HepG2 (cell line): ENCODE measurements at regions not wholly inside any gene's neighbourhood (a gene's known extent, or its start where the extent isn't known, plus 50 kb on each side); places are given as distances from the start of the nearest gene placed in this dataset.

Experiments used
- ATAC-seq: fragments of 200-7000 bp; cut with Tn5 transposase; 3 replicates; pipeline ENCODE4 v1.9.1; 2020; ENCODE audit warnings: mild to moderate bottlenecking, moderate library complexity
- BruUV-seq: library from RNA; stranded (reverse); fragments of 400-500 nt; replicated peaks from 2 replicates; lab custom pipeline; 2021; lab: Mats Ljungman, UMichigan
- CTCF ChIA-PET: fragments of 300-600 bp; formaldehyde crosslinking; extraction: SDS; loops from one replicate; lab custom pipeline; 2021; ENCODE audit warnings: low total read pairs, inconsistent platforms, low intra/inter-chr PET ratio; lab: Yijun Ruan, JAX
- POLR2A ChIA-PET: fragments of 350-600 bp; sonication (Branson Sonifier 250); formaldehyde crosslinking; loops from one replicate; lab custom pipeline; 2020; ENCODE audit warnings: antibody characterized with exemption, inconsistent platforms; lab: Yijun Ruan, JAX
- DNase-seq: peaks from one replicate; pipeline ENCODE4 v3.0.0-alpha.2; 2015; ENCODE audit warnings: low spot score
- FAIRE-seq: peaks from 3 replicates; lab custom pipeline; 2011; peaks lifted over from hg19 to GRCh38; lab: Jason Lieb, UNC
- H2AFZ ChIP-seq: one replicate; pipeline ENCODE4 v1.6.1; 2011; ENCODE audit warnings: low read length, inconsistent platforms
- H3K27ac ChIP-seq: fragments of 300-600 bp; 3 replicates; pipeline ENCODE4 v1.8.0; 2011; ENCODE audit warnings: mixed run types, mild to moderate bottlenecking, mixed read lengths, low read length, inconsistent platforms; ENCODE audit not compliant: insufficient read depth; ENCODE audit errors: extremely low read length
- H3K27me3 ChIP-seq, 2 experiments: fragments of 200-600 bp in 1 of 2; 2 replicates in 1 of 2; 3 replicates in 1 of 2; pipeline versions ENCODE4 v1.6.0 to v1.8.0; 2011; ENCODE audit warnings: low read length in 2 of 2, mild to moderate bottlenecking in 2 of 2, moderate library complexity in 2 of 2, inconsistent platforms in 1 of 2; ENCODE audit not compliant: insufficient read depth in 2 of 2, control insufficient read depth in 1 of 2
- H3K36me3 ChIP-seq, 2 experiments: fragments of 200-600 bp in 1 of 2; replicated peaks in 1 of 2; 2 replicates in 1 of 2; 3 replicates in 1 of 2; pipeline versions ENCODE4 v1.5.1 to v1.8.0; 2011; ENCODE audit warnings: low read length in 2 of 2, inconsistent platforms in 1 of 2; ENCODE audit not compliant: insufficient read depth in 2 of 2, control insufficient read depth in 1 of 2
- H3K4me1 ChIP-seq: 2 replicates; pipeline ENCODE4 v1.5.1; 2012; ENCODE audit warnings: low read length, inconsistent platforms; ENCODE audit not compliant: insufficient read depth
- H3K4me2 ChIP-seq: 2 replicates; pipeline ENCODE4 v1.6.0; 2011; ENCODE audit warnings: low read depth, low read length, inconsistent platforms
- H3K4me3 ChIP-seq, 3 experiments: fragments of 200-600 bp in 1 of 3; sonication (generic), shearing (Covaris generic) in 1 of 3; replicated peaks in 1 of 3; 2 replicates each; pipeline ENCODE4 v1.5.1; 2011 to 2016; ENCODE audit warnings: low read length in 3 of 3, inconsistent platforms in 2 of 3, low read depth in 2 of 3, mild to moderate bottlenecking in 2 of 3, control low read depth in 1 of 3, mixed read lengths in 1 of 3; ENCODE audit not compliant: insufficient read depth in 1 of 3
- H3K79me2 ChIP-seq: one replicate; pipeline ENCODE4 v1.6.1; 2011; ENCODE audit warnings: low read length, inconsistent platforms; ENCODE audit not compliant: insufficient read depth
- H3K9ac ChIP-seq: 2 replicates; pipeline ENCODE4 v1.6.0; 2011; ENCODE audit warnings: mild to moderate bottlenecking, low read depth, low read length, inconsistent platforms; ENCODE audit not compliant: insufficient read depth
- H3K9me3 ChIP-seq: 2 replicates; pipeline ENCODE4 v1.5.1; 2012; ENCODE audit warnings: mild to moderate bottlenecking, low read length
- H4K20me1 ChIP-seq: 2 replicates; pipeline ENCODE4 v1.6.0; 2011; ENCODE audit warnings: inconsistent platforms, mild to moderate bottlenecking, low read length, moderate library complexity; ENCODE audit not compliant: insufficient read depth
- MEIS2 ChIP-seq: sonication (generic); formaldehyde crosslinking; IDR thresholded peaks from 2 replicates; pipeline ENCODE4 v1.9.0; 2021; ENCODE audit warnings: mild to moderate bottlenecking, missing genetic modification reagents
- RFXANK ChIP-seq: IDR thresholded peaks from 2 replicates; pipeline ENCODE4 v1.6.1; 2016
- ZKSCAN5 ChIP-seq: sonication (generic); formaldehyde crosslinking; IDR thresholded peaks from 2 replicates; pipeline ENCODE4 v1.5.1; 2020; ENCODE audit warnings: mild to moderate bottlenecking, missing genetic modification reagents
- ZNF737 ChIP-seq: sonication (generic); formaldehyde crosslinking; IDR thresholded peaks from 2 replicates; pipeline ENCODE4 v1.5.0; 2020; ENCODE audit warnings: missing genetic modification reagents, mild to moderate bottlenecking, borderline replicate concordance
- ZNF775 ChIP-seq: sonication (generic); formaldehyde crosslinking; IDR thresholded peaks from 2 replicates; pipeline ENCODE4 v1.4.0; 2020; ENCODE audit warnings: missing genetic modification reagents, mild to moderate bottlenecking, moderate library complexity, borderline replicate concordance
- ZNF891 ChIP-seq: sonication (generic); formaldehyde crosslinking; IDR thresholded peaks from 2 replicates; pipeline ENCODE4 v1.5.0; 2020; ENCODE audit warnings: mild to moderate bottlenecking, missing genetic modification reagents
- WGBS: methylation state at CpG from one replicate; pipeline ENCODE4 v1.1.6; 2017; ENCODE audit warnings: low lambda C conversion rate; 5-methylcytosine and 5-hydroxymethylcytosine counted together
- in situ Hi-C: cut with HindIII; loops from 2 replicates; pipeline ENCODE4 v1.10.0; 2017; ENCODE audit warnings: low pct_unique_long_range_greater_than_20kb; ENCODE audit not compliant: extremely low pct_ligation_motif_present
- intact Hi-C: fragments of 100-400 bp; cut with micrococcal nuclease; formaldehyde crosslinking; loops from one replicate; pipeline ENCODE4 v1.10.0; 2022; ENCODE audit not compliant: unreplicated experiment
- TF ChIP-seq, protein P1 (sequence below): sonication (generic); formaldehyde crosslinking; IDR thresholded peaks from 2 replicates; pipeline ENCODE4 v1.5.0; 2020; ENCODE audit warnings: mild to moderate bottlenecking, missing genetic modification reagents
- TF ChIP-seq, protein P2 (sequence below): sonication (generic); formaldehyde crosslinking; IDR thresholded peaks from 2 replicates; pipeline ENCODE4 v1.4.0; 2020; ENCODE audit warnings: mild to moderate bottlenecking, missing genetic modification reagents

DNA sequence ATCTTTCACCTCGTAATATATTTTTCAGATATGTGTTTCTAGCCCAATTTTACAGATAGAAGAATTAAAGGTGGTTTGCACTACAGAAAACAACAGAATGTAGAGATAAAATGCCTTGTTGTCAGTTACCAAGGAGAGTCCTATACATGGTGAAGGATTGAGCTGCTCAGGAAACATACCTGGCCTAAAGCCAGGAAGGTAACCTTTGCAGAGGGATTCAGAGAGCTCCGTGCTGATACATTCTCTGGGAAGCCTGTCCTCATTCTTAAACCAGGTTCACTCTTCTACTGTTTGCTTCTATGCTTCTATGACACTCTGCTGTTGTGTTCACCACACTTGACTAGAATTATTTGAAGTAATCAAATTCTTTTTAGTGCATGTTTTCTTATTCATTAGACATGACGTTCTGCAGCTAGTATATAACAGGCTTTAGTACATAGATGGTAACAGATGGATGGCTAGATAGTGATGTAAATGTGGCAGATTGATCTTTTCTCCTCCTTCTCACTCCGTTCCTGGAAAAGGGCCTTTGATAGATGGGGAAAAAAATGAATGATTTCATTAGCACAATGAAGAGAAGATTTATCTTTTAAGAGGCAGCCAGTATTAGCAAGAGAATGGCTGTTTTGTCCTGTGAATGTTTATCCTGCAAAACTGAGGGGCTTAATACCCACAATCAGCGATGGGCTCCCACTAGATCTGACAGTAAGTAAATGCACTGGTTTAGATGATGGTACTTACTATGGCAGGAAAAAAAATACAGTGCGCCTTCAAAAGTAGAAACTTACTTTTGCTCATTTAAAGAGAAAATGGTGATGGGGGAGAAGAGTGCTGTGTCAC is 589.6 kb upstream of the FAM98A start (continued):
- TF ChIP-seq, protein P1, sequence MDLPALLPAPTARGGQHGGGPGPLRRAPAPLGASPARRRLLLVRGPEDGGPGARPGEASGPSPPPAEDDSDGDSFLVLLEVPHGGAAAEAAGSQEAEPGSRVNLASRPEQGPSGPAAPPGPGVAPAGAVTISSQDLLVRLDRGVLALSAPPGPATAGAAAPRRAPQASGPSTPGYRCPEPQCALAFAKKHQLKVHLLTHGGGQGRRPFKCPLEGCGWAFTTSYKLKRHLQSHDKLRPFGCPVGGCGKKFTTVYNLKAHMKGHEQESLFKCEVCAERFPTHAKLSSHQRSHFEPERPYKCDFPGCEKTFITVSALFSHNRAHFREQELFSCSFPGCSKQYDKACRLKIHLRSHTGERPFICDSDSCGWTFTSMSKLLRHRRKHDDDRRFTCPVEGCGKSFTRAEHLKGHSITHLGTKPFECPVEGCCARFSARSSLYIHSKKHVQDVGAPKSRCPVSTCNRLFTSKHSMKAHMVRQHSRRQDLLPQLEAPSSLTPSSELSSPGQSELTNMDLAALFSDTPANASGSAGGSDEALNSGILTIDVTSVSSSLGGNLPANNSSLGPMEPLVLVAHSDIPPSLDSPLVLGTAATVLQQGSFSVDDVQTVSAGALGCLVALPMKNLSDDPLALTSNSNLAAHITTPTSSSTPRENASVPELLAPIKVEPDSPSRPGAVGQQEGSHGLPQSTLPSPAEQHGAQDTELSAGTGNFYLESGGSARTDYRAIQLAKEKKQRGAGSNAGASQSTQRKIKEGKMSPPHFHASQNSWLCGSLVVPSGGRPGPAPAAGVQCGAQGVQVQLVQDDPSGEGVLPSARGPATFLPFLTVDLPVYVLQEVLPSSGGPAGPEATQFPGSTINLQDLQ (CRISPR knock-in tag), result no peak
- TF ChIP-seq RFXANK (CRISPR knock-in tag), result no peak
- TF ChIP-seq ZNF737 (CRISPR knock-in tag), result no peak
- no peak for TF ChIP-seq ZNF775 (CRISPR knock-in tag)
- no peak for TF ChIP-seq MEIS2 (CRISPR knock-in tag)
- TF ChIP-seq, all 625 proteins: peak for 0

DNA sequence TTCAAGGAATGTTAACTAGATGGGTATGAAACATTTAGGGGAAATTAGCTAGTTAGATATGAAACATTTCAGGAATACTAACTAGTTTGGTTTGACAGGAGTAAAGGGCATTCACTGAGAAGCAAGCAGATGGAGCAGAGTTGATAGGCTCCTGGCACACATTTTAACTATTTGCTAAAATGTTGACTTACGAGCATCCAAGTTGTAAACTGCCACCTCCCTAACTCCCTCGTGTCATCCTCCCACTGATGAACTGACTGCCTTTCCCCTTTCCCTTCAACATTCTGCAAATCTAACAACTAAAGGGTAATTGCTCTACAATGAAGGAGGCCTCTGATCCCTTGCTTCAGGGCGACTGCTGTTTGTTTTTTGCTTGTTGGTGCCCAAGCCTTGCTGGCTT is 580.4 kb upstream of the FAM98A start:
- CTCF ChIA-PET, result no interaction called here
- Histone ChIP-seq H3K79me2 (no peaks in the 10 kb centered on the region), H3K36me3 (no peaks in the 10 kb centered on the region), H3K4me3 (no peak overlapping the region), H3K9ac (no peak overlapping the region), H3K9me3 (peaks cover 88% of the 10 kb centered on the region), H3K4me2 (no peak overlapping the region), H3K4me1 (no peaks in the 10 kb centered on the region)
- POLR2A ChIA-PET, result no interaction called here
- intact Hi-C loops, result no loop called here
- FAIRE-seq (no peak), ATAC-seq (no peak)
- 11% methylated on average over 3 of the region's 3 CpGs for WGBS
- TF ChIP-seq, protein P2, sequence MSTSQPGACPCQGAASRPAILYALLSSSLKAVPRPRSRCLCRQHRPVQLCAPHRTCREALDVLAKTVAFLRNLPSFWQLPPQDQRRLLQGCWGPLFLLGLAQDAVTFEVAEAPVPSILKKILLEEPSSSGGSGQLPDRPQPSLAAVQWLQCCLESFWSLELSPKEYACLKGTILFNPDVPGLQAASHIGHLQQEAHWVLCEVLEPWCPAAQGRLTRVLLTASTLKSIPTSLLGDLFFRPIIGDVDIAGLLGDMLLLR (CRISPR knock-in tag), result no peak
- no peak for TF ChIP-seq ZNF891 (CRISPR knock-in tag)
- TF ChIP-seq ZKSCAN5 (CRISPR knock-in tag), result no peak
- TF ChIP-seq, all 625 proteins: peak for 0
- BruUV-seq, result no TSS peak
- in situ Hi-C loops, result no loop called here
- no peaks in the 10 kb centered on the region for H4K20me1 ChIP-seq
- DNase-seq, result no peak
- no peak overlapping the region for H2AFZ ChIP-seq
- H3K27me3 ChIP-seq, result no peaks in the 10 kb centered on the region
- H3K27ac ChIP-seq, result no peak overlapping the region
